IMR-90 (cell line): ENCODE measurements at regions not wholly inside any gene's neighbourhood (a gene's known extent, or its start where the extent isn't known, plus 50 kb on each side); places are given as distances from the start of the nearest gene placed in this dataset.

Experiments
- BHLHE40 ChIP-seq: fragments of 150-350 bp; IDR thresholded peaks from 2 replicates; pipeline ENCODE4 v1.6.1; 2016; ENCODE audit warnings: mild to moderate bottlenecking, low read depth, low read length
- CEBPB ChIP-seq: IDR thresholded peaks from 2 replicates; pipeline ENCODE4 v1.6.1; 2012; ENCODE audit warnings: low read depth, low read length, improper control_type of control experiment
- CTCF ChIP-seq: conservative IDR thresholded peaks from 2 replicates; pipeline ENCODE4 v1.5.1; 2012; ENCODE audit warnings: mild to moderate bottlenecking, low read depth, low read length, improper control_type of control experiment
- FOS ChIP-seq: fragments of 150-350 bp; IDR thresholded peaks from 2 replicates; pipeline ENCODE4 v1.6.1; 2016; ENCODE audit warnings: low read depth, low read length
- MAFK ChIP-seq: IDR thresholded peaks from 2 replicates; pipeline ENCODE4 v1.6.1; 2012; ENCODE audit warnings: low read depth, low read length, improper control_type of control experiment
- POLR2A ChIP-seq: IDR thresholded peaks from 2 replicates; pipeline ENCODE4 v1.6.1; 2012; ENCODE audit warnings: mild to moderate bottlenecking, low read depth, low read length
- RAD21 ChIP-seq: IDR thresholded peaks from 2 replicates; pipeline ENCODE4 v1.6.1; 2012; ENCODE audit warnings: low read length, improper control_type of control experiment
- RCOR1 ChIP-seq: IDR thresholded peaks from 2 replicates; pipeline ENCODE4 v1.6.1; 2012; ENCODE audit warnings: mild to moderate bottlenecking, low read length, improper control_type of control experiment; ENCODE audit not compliant: insufficient replicate concordance
- SMC3 ChIP-seq: fragments of 150-350 bp; IDR thresholded peaks from 2 replicates; pipeline ENCODE4 v1.6.1; 2016; ENCODE audit warnings: low read depth, mild to moderate bottlenecking, antibody characterized with exemption, low read length, moderate library complexity
- USF2 ChIP-seq: fragments of 150-350 bp; IDR thresholded peaks from 2 replicates; pipeline ENCODE4 v1.6.1; 2017; ENCODE audit warnings: mild to moderate bottlenecking, antibody characterized with exemption, low read length, low read depth

- TF ChIP-seq RAD21 (no peak), CTCF (no peak), USF2 (no peak), POLR2A (no peak), CEBPB (no peak), RCOR1 (no peak), BHLHE40 (no peak), MAFK (no peak), SMC3 (no peak), FOS (no peak)
Measured at GRCh38 chr14:76706811-76707210, 54.5 kb upstream of the VASH1 start.
